Type B pancreatic cell (in vitro differentiated cells): ENCODE measurements at regions not wholly inside any gene's neighbourhood (a gene's known extent, or its start where the extent isn't known, plus 50 kb on each side); places are given as distances from the start of the nearest gene placed in this dataset.

Source experiments
- DNase-seq: peaks from one replicate; pipeline ENCODE4 v3.0.0; 2021; ENCODE audit warnings: mixed read lengths; ENCODE audit not compliant: unreplicated experiment; ENCODE audit errors: extremely low spot score
- H3K27ac Mint-ChIP-seq: 2 replicates; pipeline ENCODE4 v1.8.0; 2021; ENCODE audit warnings: mild to moderate bottlenecking, mixed read lengths
- H3K27me3 Mint-ChIP-seq: 2 replicates; pipeline ENCODE4 v1.8.0; 2021; ENCODE audit warnings: mixed read lengths
- H3K36me3 Mint-ChIP-seq: 2 replicates; pipeline ENCODE4 v1.8.0; 2021; ENCODE audit warnings: mixed read lengths
- H3K4me1 Mint-ChIP-seq: one replicate; pipeline ENCODE4 v1.8.0; 2021; ENCODE audit warnings: mixed read lengths; ENCODE audit not compliant: unreplicated experiment
- H3K4me3 Mint-ChIP-seq: 2 replicates; pipeline ENCODE4 v1.8.0; 2021; ENCODE audit warnings: mild to moderate bottlenecking, mixed read lengths
- H3K9me3 Mint-ChIP-seq: 2 replicates; pipeline ENCODE4 v1.8.0; 2021; ENCODE audit warnings: mixed read lengths
- CTCF ChIP-seq: fragments of 200-600 bp; sonication (generic); conservative IDR thresholded peaks from 2 replicates; pipeline ENCODE4 v1.5.0; 2021; ENCODE audit warnings: antibody characterized with exemption, mild to moderate bottlenecking

DNA sequence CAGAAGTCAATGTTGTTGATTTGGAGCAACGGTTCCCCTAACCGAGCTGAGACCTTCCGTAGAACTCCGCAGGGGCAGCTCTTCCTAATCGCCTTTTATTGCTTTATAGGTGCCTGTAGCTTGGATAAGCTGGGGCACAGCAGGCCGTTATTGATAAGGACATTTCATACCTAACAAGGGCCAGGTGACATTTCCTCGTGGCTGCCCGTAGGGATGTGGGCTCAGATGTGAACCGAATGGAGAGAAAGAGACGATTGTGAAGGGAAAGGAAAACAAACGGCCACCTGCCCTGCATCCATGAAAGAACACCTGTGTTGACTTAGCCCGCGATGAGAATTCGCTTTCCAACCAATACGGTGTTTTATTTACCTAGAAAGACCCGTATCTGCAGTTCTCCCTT is 53.3 kb upstream of the DACT2 start:
- Mint-ChIP-seq H3K9me3 (no peaks in the 10 kb centered on the region), H3K27ac (no peak overlapping the region), H3K36me3 (no peaks in the 10 kb centered on the region), H3K27me3 (peaks cover 13% of the 10 kb centered on the region), H3K4me1 (peaks cover 23% of the 10 kb centered on the region), H3K4me3 (no peak overlapping the region)
- DNase-seq: no peak
- no peak for TF ChIP-seq CTCF

GRCh38 chr6:168373389-168373788 is 53.8 kb upstream of the DACT2 start:
- H3K9me3 Mint-ChIP-seq: no peaks in the 10 kb centered on the region
- H3K27ac Mint-ChIP-seq: no peak overlapping the region
- H3K4me1 Mint-ChIP-seq: peaks cover 20% of the 10 kb centered on the region
- no peak for DNase-seq
- no peaks in the 10 kb centered on the region for H3K36me3 Mint-ChIP-seq
- no peak overlapping the region for H3K4me3 Mint-ChIP-seq
- H3K27me3 Mint-ChIP-seq: peaks cover 14% of the 10 kb centered on the region
- no peak for TF ChIP-seq CTCF

GRCh38 chr6:168374051-168374502 is 54.5 kb upstream of the DACT2 start:
- H3K4me1 Mint-ChIP-seq: peaks cover 19% of the 10 kb centered on the region

DNA sequence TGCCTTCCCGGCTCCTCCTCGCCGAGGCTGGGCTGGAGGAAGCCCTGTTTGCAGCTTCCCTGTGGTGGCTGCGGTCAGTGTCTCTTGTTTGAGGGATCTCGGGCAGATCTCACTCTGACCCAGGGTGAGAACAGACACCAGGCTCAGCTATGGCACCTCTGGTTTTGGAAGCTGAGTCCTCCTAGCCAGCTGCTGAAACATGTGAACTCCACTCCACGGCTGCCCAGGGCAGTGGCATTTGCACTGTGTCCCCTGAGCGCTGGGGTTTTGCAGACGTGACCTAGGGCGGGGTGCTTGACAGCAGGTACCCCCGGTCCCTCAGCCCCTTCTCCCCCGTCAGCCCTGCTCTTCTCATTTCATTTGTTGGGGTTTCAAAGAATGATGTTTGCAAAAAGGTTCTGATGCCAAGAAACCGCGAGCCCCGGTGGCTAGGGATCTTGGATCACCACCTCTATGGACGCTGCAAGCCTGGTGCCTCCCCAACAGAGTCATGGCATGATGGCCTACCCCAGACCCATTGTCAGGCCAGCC is 55.0 kb upstream of the DACT2 start:
- no peak for DNase-seq
- peaks cover 19% of the 10 kb centered on the region for H3K4me1 Mint-ChIP-seq
- H3K27ac Mint-ChIP-seq: no peak overlapping the region
- no peaks in the 10 kb centered on the region for H3K36me3 Mint-ChIP-seq
- H3K9me3 Mint-ChIP-seq: no peaks in the 10 kb centered on the region
- no peak for TF ChIP-seq CTCF
- H3K27me3 Mint-ChIP-seq: peaks cover 14% of the 10 kb centered on the region
- H3K4me3 Mint-ChIP-seq: no peak overlapping the region

More at GRCh38 chr6:168374051-168374502, 54.5 kb upstream of the DACT2 start:
- H3K9me3 Mint-ChIP-seq: no peaks in the 10 kb centered on the region
- no peak for DNase-seq
- no peak overlapping the region for H3K27ac Mint-ChIP-seq
- TF ChIP-seq CTCF: no peak
- H3K27me3 Mint-ChIP-seq: peaks cover 14% of the 10 kb centered on the region
- no peaks in the 10 kb centered on the region for H3K36me3 Mint-ChIP-seq
- H3K4me3 Mint-ChIP-seq: no peak overlapping the region

DNA sequence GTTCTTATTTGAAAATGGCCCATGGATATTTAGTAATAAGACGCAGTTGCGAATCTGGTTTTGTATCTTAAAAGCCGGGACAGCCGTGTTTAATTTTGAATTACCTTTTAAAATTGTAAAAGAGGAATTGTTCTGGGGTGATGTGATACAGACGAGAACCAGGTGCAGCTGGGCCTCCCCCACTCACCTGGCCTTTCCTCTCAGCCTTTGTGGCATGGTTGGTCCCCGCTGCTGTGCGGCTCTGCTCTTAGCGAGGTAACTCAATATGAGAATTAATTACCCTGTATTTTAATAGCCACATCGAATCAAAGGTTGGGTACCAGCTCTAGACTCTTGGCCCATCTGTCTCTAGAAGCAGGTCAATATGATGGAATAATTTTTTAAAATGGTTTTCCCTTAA is 56.5 kb upstream of the DACT2 start:
- Mint-ChIP-seq H3K9me3 (no peaks in the 10 kb centered on the region), H3K27ac (no peak overlapping the region), H3K36me3 (no peaks in the 10 kb centered on the region), H3K4me1 (peaks cover 14% of the 10 kb centered on the region), H3K27me3 (peaks cover 10% of the 10 kb centered on the region), H3K4me3 (no peak overlapping the region)
- no peak for DNase-seq
- no peak for TF ChIP-seq CTCF
